ENCODE measurements at regions not wholly inside any gene's neighbourhood (a gene's known extent, or its start where the extent isn't known, plus 50 kb on each side); places are given as distances from the start of the nearest gene placed in this dataset.

GRCh38 chr20:52242237-52243230 is 51.0 kb upstream of the ZFP64 start:
- no peak for DNase-seq
- intact Hi-C loops (cut with DNase I) = loop anchor here (10.0 kb wide), 1 partner anchor 1302 kb away; no protein-coding TSS in a partner anchor
- no peak for ATAC-seq (ENCODE audit: poor library complexity)
